Cardiac muscle cell (in vitro differentiated cells and primary cell): ENCODE measurements at regions not wholly inside any gene's neighbourhood (a gene's known extent, or its start where the extent isn't known, plus 50 kb on each side); places are given as distances from the start of the nearest gene placed in this dataset.

Experiments
- DNase-seq, 2 donors: peaks; one replicate each; pipeline versions ENCODE4 v3.0.0 to v3.0.0-alpha.2; 2010 to 2017; ENCODE audit warnings: low read depth in 1 of 2, low spot score in 1 of 2
- H3K27ac ChIP-seq: fragments of 200-600 bp; sonication (generic); 2 replicates; pipeline ENCODE4 v1.5.1; 2016
- H3K27me3 ChIP-seq: fragments of 200-600 bp; sonication (generic); 2 replicates; pipeline ENCODE4 v1.6.0; 2016; ENCODE audit warnings: control low read depth
- H3K36me3 ChIP-seq: fragments of 200-600 bp; sonication (generic); 2 replicates; pipeline ENCODE4 v1.5.1; 2016; ENCODE audit warnings: control low read depth
- H3K4me1 ChIP-seq: fragments of 200-600 bp; sonication (generic); 2 replicates; pipeline ENCODE4 v1.8.1; 2017; ENCODE audit warnings: low read depth, mild to moderate bottlenecking, mixed run types
- H3K4me3 ChIP-seq: fragments of 200-600 bp; sonication (generic); 2 replicates; pipeline ENCODE4 v1.5.1; 2016; ENCODE audit warnings: mild to moderate bottlenecking
- H3K9me3 ChIP-seq: fragments of 200-600 bp; sonication (generic); 2 replicates; pipeline ENCODE4 v1.5.1; 2017; ENCODE audit warnings: low read depth, mild to moderate bottlenecking, control low read depth
- TF ChIP-seq, protein P1 (sequence below): IDR thresholded peaks from 2 replicates; pipeline ENCODE4 v1.5.1; 2012; ENCODE audit warnings: low read depth, mild to moderate bottlenecking, low read length

- Histone ChIP-seq H3K36me3 (no peaks in the 10 kb centered on the region), H3K9me3 (no peaks in the 10 kb centered on the region), H3K4me3 (no peak overlapping the region), H3K27me3 (no peaks in the 10 kb centered on the region), H3K27ac (no peak overlapping the region), H3K4me1 (no peaks in the 10 kb centered on the region)
- no peak for DNase-seq
- TF ChIP-seq, protein P1, sequence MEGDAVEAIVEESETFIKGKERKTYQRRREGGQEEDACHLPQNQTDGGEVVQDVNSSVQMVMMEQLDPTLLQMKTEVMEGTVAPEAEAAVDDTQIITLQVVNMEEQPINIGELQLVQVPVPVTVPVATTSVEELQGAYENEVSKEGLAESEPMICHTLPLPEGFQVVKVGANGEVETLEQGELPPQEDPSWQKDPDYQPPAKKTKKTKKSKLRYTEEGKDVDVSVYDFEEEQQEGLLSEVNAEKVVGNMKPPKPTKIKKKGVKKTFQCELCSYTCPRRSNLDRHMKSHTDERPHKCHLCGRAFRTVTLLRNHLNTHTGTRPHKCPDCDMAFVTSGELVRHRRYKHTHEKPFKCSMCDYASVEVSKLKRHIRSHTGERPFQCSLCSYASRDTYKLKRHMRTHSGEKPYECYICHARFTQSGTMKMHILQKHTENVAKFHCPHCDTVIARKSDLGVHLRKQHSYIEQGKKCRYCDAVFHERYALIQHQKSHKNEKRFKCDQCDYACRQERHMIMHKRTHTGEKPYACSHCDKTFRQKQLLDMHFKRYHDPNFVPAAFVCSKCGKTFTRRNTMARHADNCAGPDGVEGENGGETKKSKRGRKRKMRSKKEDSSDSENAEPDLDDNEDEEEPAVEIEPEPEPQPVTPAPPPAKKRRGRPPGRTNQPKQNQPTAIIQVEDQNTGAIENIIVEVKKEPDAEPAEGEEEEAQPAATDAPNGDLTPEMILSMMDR, result no peak
These were observed 538.3 kb upstream of the FAT3 start for GRCh38 chr11:91686281-91686680.

GRCh38 chr11:91673705-91674104 is 550.9 kb upstream of the FAT3 start:
- no peaks in the 10 kb centered on the region for H3K27me3 ChIP-seq
- DNase-seq, result no peak
- no peaks in the 10 kb centered on the region for H3K9me3 ChIP-seq
- H3K4me3 ChIP-seq, result no peak overlapping the region
- TF ChIP-seq, protein P1, result no peak
- H3K27ac ChIP-seq, result no peak overlapping the region
- no peaks in the 10 kb centered on the region for H3K4me1 ChIP-seq
- no peaks in the 10 kb centered on the region for H3K36me3 ChIP-seq

DNA sequence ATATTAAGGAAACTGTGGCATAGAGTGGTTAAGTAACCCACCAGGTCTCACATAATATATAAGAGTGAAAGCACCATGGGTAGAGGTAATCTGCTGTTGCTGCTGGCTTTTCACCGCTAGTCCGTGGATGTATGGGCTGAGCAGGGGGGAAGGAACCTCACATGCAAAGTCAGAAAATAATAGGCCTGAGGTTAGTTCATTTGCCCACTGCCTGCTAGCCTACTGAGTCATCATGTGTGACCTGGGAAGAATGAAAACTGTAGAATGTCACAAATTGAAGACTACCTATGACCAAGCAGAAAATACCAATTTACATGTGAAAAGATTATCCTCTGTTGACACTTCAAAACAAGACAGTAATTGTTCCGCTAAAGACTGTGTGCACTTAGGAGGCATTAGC is 560.1 kb upstream of the FAT3 start:
- H3K4me1 ChIP-seq, result no peaks in the 10 kb centered on the region
- no peak overlapping the region for H3K27ac ChIP-seq
- no peaks in the 10 kb centered on the region for H3K36me3 ChIP-seq
- no peaks in the 10 kb centered on the region for H3K9me3 ChIP-seq
- H3K27me3 ChIP-seq, result no peaks in the 10 kb centered on the region
- no peak overlapping the region for H3K4me3 ChIP-seq
- DNase-seq, result no peak
- TF ChIP-seq, protein P1, result no peak

- H3K4me3 ChIP-seq, result no peak overlapping the region
- no peaks in the 10 kb centered on the region for H3K9me3 ChIP-seq
- H3K27ac ChIP-seq, result no peak overlapping the region
- TF ChIP-seq, protein P1, result no peak
- H3K27me3 ChIP-seq, result no peaks in the 10 kb centered on the region
- no peaks in the 10 kb centered on the region for H3K4me1 ChIP-seq
- DNase-seq, result no peak
- H3K36me3 ChIP-seq, result no peaks in the 10 kb centered on the region
These were observed 564.6 kb upstream of the FAT3 start for GRCh38 chr11:91660036-91660435.

- TF ChIP-seq, protein P1, result no peak
- H3K9me3 ChIP-seq, result no peaks in the 10 kb centered on the region
- H3K27me3 ChIP-seq, result no peaks in the 10 kb centered on the region
- no peak overlapping the region for H3K4me3 ChIP-seq
- no peak overlapping the region for H3K27ac ChIP-seq
- H3K4me1 ChIP-seq, result no peaks in the 10 kb centered on the region
- no peaks in the 10 kb centered on the region for H3K36me3 ChIP-seq
- DNase-seq, result no peak
These were observed 569.9 kb upstream of the FAT3 start for GRCh38 chr11:91654686-91655085.

GRCh38 chr11:91653079-91653754 is 571.4 kb upstream of the FAT3 start:
- Histone ChIP-seq H3K4me3 (no peak overlapping the region), H3K27ac (no peak overlapping the region), H3K9me3 (no peaks in the 10 kb centered on the region), H3K36me3 (no peaks in the 10 kb centered on the region), H3K4me1 (no peaks in the 10 kb centered on the region), H3K27me3 (no peaks in the 10 kb centered on the region)
- DNase-seq, result no peak
- TF ChIP-seq, protein P1, result no peak
